Activated CD4-positive, alpha-beta memory T cell treated with anti-CD3 and anti-CD28 coated beads for 36 hours (primary cell): ENCODE measurements at regions not wholly inside any gene's neighbourhood (a gene's known extent, or its start where the extent isn't known, plus 50 kb on each side); places are given as distances from the start of the nearest gene placed in this dataset.

Experiments
- CTCF ChIA-PET: fragments of 350-600 bp; sonication (Branson Sonifier 250); formaldehyde crosslinking; loops from one replicate; lab custom pipeline; 2021; ENCODE audit warnings: antibody characterized with exemption, inconsistent platforms; lab: Charles Lee
- POLR2A ChIA-PET: fragments of 350-600 bp; sonication (Branson Sonifier 250); formaldehyde crosslinking; loops from one replicate; lab custom pipeline; 2021; ENCODE audit warnings: antibody characterized with exemption; lab: Charles Lee
- DNase-seq: peaks from one replicate; pipeline ENCODE4 v3.0.0-alpha.2; 2020
- H3K27ac Mint-ChIP-seq: one replicate; pipeline ENCODE4 v1.8.0; 2021; ENCODE audit warnings: mixed read lengths
- H3K27me3 Mint-ChIP-seq: one replicate; pipeline ENCODE4 v1.8.0; 2021; ENCODE audit warnings: mixed read lengths
- H3K36me3 Mint-ChIP-seq: one replicate; pipeline ENCODE4 v1.8.0; 2021; ENCODE audit warnings: mixed read lengths
- H3K4me1 Mint-ChIP-seq: one replicate; pipeline ENCODE4 v1.8.0; 2021; ENCODE audit warnings: low read depth, mixed read lengths
- H3K4me3 Mint-ChIP-seq: one replicate; pipeline ENCODE4 v1.8.0; 2021; ENCODE audit warnings: mild to moderate bottlenecking, mixed read lengths
- H3K9me3 Mint-ChIP-seq: one replicate; pipeline ENCODE4 v1.8.0; 2021; ENCODE audit warnings: mixed read lengths
- intact Hi-C: fragments of 100-400 bp; cut with micrococcal nuclease; formaldehyde crosslinking; loops from one replicate; pipeline ENCODE4 v1.15.1; 2023

- Mint-ChIP-seq H3K36me3 (peaks cover 16% of the 10 kb centered on the region), H3K27ac (no peak overlapping the region), H3K9me3 (no peaks in the 10 kb centered on the region), H3K4me1 (peaks cover 89% of the 10 kb centered on the region), H3K4me3 (no peak overlapping the region), H3K27me3 (no peaks in the 10 kb centered on the region)
- intact Hi-C loops = no loop called here
- ChIA-PET POLR2A (interaction anchor here (1.1 kb wide), 1 partner anchor 312 kb away, joined by 3 read pairs; no protein-coding TSS in a partner anchor), CTCF (no interaction called here)
- no peak for DNase-seq
Observed at GRCh38 chr3:72411126-72411525, 437.1 kb downstream of the SHQ1 start.

- intact Hi-C loops = loop anchor here (5.0 kb wide), 1 partner anchor 33 kb away; no protein-coding TSS in a partner anchor
- Mint-ChIP-seq H3K4me1 (peaks cover 87% of the 10 kb centered on the region), H3K27ac (no peak overlapping the region), H3K36me3 (peaks cover 10% of the 10 kb centered on the region), H3K9me3 (no peaks in the 10 kb centered on the region), H3K27me3 (no peaks in the 10 kb centered on the region), H3K4me3 (no peak overlapping the region)
- CTCF ChIA-PET = interaction anchor here (0.6 to 1.0 kb wide), 3 partner anchors 16 to 434 kb away, joined by 3 to 6 read pairs (median 3); no protein-coding TSS in a partner anchor
- POLR2A ChIA-PET = interaction anchor here (0.8 to 1.6 kb wide), 2 partner anchors 18 to 34 kb away, joined by 3 to 6 read pairs; no protein-coding TSS in a partner anchor
- no peak for DNase-seq
Observed at GRCh38 chr3:72408983-72409779, 439.1 kb downstream of the SHQ1 start.

- H3K27me3 Mint-ChIP-seq = no peaks in the 10 kb centered on the region
- CTCF ChIA-PET = no interaction called here
- H3K27ac Mint-ChIP-seq = no peak overlapping the region
- H3K9me3 Mint-ChIP-seq = no peaks in the 10 kb centered on the region
- POLR2A ChIA-PET = no interaction called here
- DNase-seq = no peak
- H3K4me1 Mint-ChIP-seq = peaks cover 84% of the 10 kb centered on the region
- H3K36me3 Mint-ChIP-seq = peaks cover 7% of the 10 kb centered on the region
- intact Hi-C loops = loop anchor here (5.0 kb wide), 1 partner anchor 35 kb away; no protein-coding TSS in a partner anchor
- no peak overlapping the region for H3K4me3 Mint-ChIP-seq
Observed at GRCh38 chr3:72407766-72408165, 440.5 kb downstream of the SHQ1 start.

GRCh38 chr3:72405943-72406566 lies 442.2 kb downstream of the SHQ1 start:
- no peaks in the 10 kb centered on the region for H3K27me3 Mint-ChIP-seq
- H3K9me3 Mint-ChIP-seq = no peaks in the 10 kb centered on the region
- intact Hi-C loops = loop anchor here (5.0 kb wide), 1 partner anchor 36 kb away; no protein-coding TSS in a partner anchor
- DNase-seq = no peak
- no peak overlapping the region for H3K4me3 Mint-ChIP-seq
- H3K27ac Mint-ChIP-seq = no peak overlapping the region
- ChIA-PET POLR2A (no interaction called here), CTCF (no interaction called here)
- peaks cover 8% of the 10 kb centered on the region for H3K36me3 Mint-ChIP-seq
- H3K4me1 Mint-ChIP-seq = peaks cover 81% of the 10 kb centered on the region

- POLR2A ChIA-PET = no interaction called here
- CTCF ChIA-PET = interaction anchor here (0.9 kb wide), 1 partner anchor 9 kb away, joined by 5 read pairs; no protein-coding TSS in a partner anchor
- H3K27ac Mint-ChIP-seq = no peak overlapping the region
- no peaks in the 10 kb centered on the region for H3K27me3 Mint-ChIP-seq
- H3K4me1 Mint-ChIP-seq = peaks cover 73% of the 10 kb centered on the region
- intact Hi-C loops = no loop called here
- no peak for DNase-seq
- peaks cover 4% of the 10 kb centered on the region for H3K36me3 Mint-ChIP-seq
- H3K9me3 Mint-ChIP-seq = no peaks in the 10 kb centered on the region
- no peak overlapping the region for H3K4me3 Mint-ChIP-seq
Observed at GRCh38 chr3:72401005-72401545, 447.2 kb downstream of the SHQ1 start.

- Mint-ChIP-seq H3K4me1 (peaks cover 73% of the 10 kb centered on the region), H3K27me3 (no peaks in the 10 kb centered on the region), H3K9me3 (no peaks in the 10 kb centered on the region), H3K36me3 (peaks cover 5% of the 10 kb centered on the region), H3K4me3 (no peak overlapping the region), H3K27ac (no peak overlapping the region)
- CTCF ChIA-PET = no interaction called here
- intact Hi-C loops = no loop called here
- DNase-seq = no peak
- POLR2A ChIA-PET = no interaction called here
Observed at GRCh38 chr3:72398781-72399180, 449.5 kb downstream of the SHQ1 start.

- Mint-ChIP-seq H3K27ac (no peak overlapping the region), H3K36me3 (peaks cover 8% of the 10 kb centered on the region), H3K4me3 (no peak overlapping the region), H3K4me1 (peaks cover 64% of the 10 kb centered on the region), H3K27me3 (no peaks in the 10 kb centered on the region), H3K9me3 (no peaks in the 10 kb centered on the region)
- POLR2A ChIA-PET = no interaction called here
- no peak for DNase-seq
- CTCF ChIA-PET = no interaction called here
- intact Hi-C loops = no loop called here
Observed at GRCh38 chr3:72397586-72397985, 450.7 kb downstream of the SHQ1 start.

- CTCF ChIA-PET = interaction anchor here (0.7 kb wide), 1 partner anchor 21 kb away, joined by 3 read pairs; no protein-coding TSS in a partner anchor
- Mint-ChIP-seq H3K27ac (no peak overlapping the region), H3K27me3 (no peaks in the 10 kb centered on the region), H3K4me1 (peaks cover 59% of the 10 kb centered on the region), H3K9me3 (no peaks in the 10 kb centered on the region), H3K4me3 (no peak overlapping the region), H3K36me3 (peaks cover 8% of the 10 kb centered on the region)
- intact Hi-C loops = no loop called here
- no peak for DNase-seq
- POLR2A ChIA-PET = interaction anchor here (1.5 kb wide), 1 partner anchor 21 kb away, joined by 3 read pairs; no protein-coding TSS in a partner anchor
Observed at GRCh38 chr3:72396899-72397298, 451.3 kb downstream of the SHQ1 start.

- CTCF ChIA-PET = interaction anchor here (1.1 kb wide), 1 partner anchor 418 kb away, joined by 3 read pairs; no protein-coding TSS in a partner anchor
- Mint-ChIP-seq H3K27ac (no peak overlapping the region), H3K27me3 (no peaks in the 10 kb centered on the region), H3K36me3 (peaks cover 7% of the 10 kb centered on the region), H3K4me1 (peaks cover 49% of the 10 kb centered on the region), H3K4me3 (no peak overlapping the region), H3K9me3 (no peaks in the 10 kb centered on the region)
- POLR2A ChIA-PET = interaction anchor here (1.5 kb wide), 1 partner anchor 20 kb away, joined by 3 read pairs; no protein-coding TSS in a partner anchor
- DNase-seq = no peak
- intact Hi-C loops = no loop called here
Observed at GRCh38 chr3:72395776-72396311, 452.4 kb downstream of the SHQ1 start.

- intact Hi-C loops = no loop called here
- H3K27me3 Mint-ChIP-seq = no peaks in the 10 kb centered on the region
- no peak overlapping the region for H3K4me3 Mint-ChIP-seq
- no peak for DNase-seq
- no peak overlapping the region for H3K27ac Mint-ChIP-seq
- POLR2A ChIA-PET = no interaction called here
- H3K9me3 Mint-ChIP-seq = no peaks in the 10 kb centered on the region
- peaks cover 7% of the 10 kb centered on the region for H3K36me3 Mint-ChIP-seq
- CTCF ChIA-PET = interaction anchor here (1.4 kb wide), 1 partner anchor 16 kb away, joined by 3 read pairs; no protein-coding TSS in a partner anchor
- H3K4me1 Mint-ChIP-seq = peaks cover 48% of the 10 kb centered on the region
Observed at GRCh38 chr3:72393455-72393854, 454.8 kb downstream of the SHQ1 start.

GRCh38 chr3:72391659-72392058 lies 456.6 kb downstream of the SHQ1 start:
- no peak overlapping the region for H3K27ac Mint-ChIP-seq
- POLR2A ChIA-PET = no interaction called here
- H3K9me3 Mint-ChIP-seq = no peaks in the 10 kb centered on the region

More at GRCh38 chr3:72391659-72392058, 456.6 kb downstream of the SHQ1 start:
- CTCF ChIA-PET = interaction anchor here (0.8 to 1.6 kb wide), 3 partner anchors 9 to 53 kb away, joined by 3 to 5 read pairs (median 3); no protein-coding TSS in a partner anchor
- H3K36me3 Mint-ChIP-seq = peaks cover 4% of the 10 kb centered on the region
- no peak for DNase-seq
- no peak overlapping the region for H3K4me3 Mint-ChIP-seq
- H3K4me1 Mint-ChIP-seq = peaks cover 52% of the 10 kb centered on the region
- intact Hi-C loops = no loop called here
- H3K27me3 Mint-ChIP-seq = no peaks in the 10 kb centered on the region
